ENCODE measurements at regions not wholly inside any gene's neighbourhood (a gene's known extent, or its start where the extent isn't known, plus 50 kb on each side); places are given as distances from the start of the nearest gene placed in this dataset.

DNA sequence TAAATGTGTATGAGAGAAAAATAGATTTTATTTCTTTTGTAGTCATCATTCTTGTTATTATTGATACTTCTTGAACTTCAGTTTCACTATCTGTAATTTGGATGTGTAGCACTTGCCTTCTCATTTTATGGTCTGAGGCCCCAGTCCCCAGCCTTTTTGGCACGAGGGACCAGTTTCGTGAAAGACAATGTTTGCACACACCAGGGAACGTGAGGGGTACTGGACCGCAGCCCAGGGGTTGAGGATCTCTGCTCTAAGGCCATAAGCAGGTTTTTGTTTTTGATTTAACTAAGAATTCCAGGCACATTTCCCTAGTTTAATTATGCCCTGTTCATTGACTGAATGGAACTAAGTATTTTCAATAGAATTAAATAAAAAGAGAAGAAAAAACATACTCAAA is 261.5 kb downstream of the BMP2 start:
- Histone ChIP-seq H3K4me1 (replicated peaks) (no peaks in the 10 kb centered on the region), H3K9me3 (no peaks in the 10 kb centered on the region), H3K4me3 (no peak overlapping the region), H3K27me3 (replicated peaks; ENCODE audit: insufficient read depth) (no peaks in the 10 kb centered on the region), H3K27ac (no peak overlapping the region), H3K36me3 (no peaks in the 10 kb centered on the region)
- DNase-seq (ENCODE audit: low spot score) = no peak
- TF ChIP-seq POLR2A (IDR thresholded peaks at IDR 0.05) (no peak), POLR2AphosphoS5 (IDR thresholded peaks at IDR 0.05) (no peak)
- TF ChIP-seq, protein P1, sequence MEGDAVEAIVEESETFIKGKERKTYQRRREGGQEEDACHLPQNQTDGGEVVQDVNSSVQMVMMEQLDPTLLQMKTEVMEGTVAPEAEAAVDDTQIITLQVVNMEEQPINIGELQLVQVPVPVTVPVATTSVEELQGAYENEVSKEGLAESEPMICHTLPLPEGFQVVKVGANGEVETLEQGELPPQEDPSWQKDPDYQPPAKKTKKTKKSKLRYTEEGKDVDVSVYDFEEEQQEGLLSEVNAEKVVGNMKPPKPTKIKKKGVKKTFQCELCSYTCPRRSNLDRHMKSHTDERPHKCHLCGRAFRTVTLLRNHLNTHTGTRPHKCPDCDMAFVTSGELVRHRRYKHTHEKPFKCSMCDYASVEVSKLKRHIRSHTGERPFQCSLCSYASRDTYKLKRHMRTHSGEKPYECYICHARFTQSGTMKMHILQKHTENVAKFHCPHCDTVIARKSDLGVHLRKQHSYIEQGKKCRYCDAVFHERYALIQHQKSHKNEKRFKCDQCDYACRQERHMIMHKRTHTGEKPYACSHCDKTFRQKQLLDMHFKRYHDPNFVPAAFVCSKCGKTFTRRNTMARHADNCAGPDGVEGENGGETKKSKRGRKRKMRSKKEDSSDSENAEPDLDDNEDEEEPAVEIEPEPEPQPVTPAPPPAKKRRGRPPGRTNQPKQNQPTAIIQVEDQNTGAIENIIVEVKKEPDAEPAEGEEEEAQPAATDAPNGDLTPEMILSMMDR (IDR thresholded peaks at IDR 0.05) = no peak
- intact Hi-C loops (cut with DNase I) = no loop called here
- 37% methylated on average over 4 of the region's 4 CpGs for WGBS

DNA sequence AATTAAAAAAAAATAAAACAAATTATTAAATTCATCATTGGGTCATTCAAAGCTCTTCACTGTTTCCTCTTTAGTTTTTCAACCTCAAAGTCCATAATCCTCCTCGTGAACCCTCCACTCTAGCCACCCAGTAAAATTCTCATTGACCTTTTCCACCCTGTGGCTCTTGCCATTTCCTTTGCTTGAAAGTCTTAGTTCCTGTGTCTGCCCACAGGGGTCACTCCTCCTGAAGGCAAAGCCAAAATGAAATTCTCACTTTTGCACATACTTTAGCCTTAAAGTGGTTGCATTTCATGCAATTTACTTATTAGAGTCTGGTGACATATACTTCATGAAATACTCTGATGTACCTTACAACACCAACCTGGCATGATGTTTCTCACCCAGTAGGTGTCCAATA is 263.7 kb downstream of the BMP2 start:
- no peak for DNase-seq (ENCODE audit: low spot score)
- intact Hi-C loops (cut with DNase I) = no loop called here
- H3K27ac ChIP-seq = no peak overlapping the region
- WGBS = 53% methylated on average over 1 of the region's 1 CpG
- no peaks in the 10 kb centered on the region for H3K9me3 ChIP-seq
- H3K4me3 ChIP-seq = no peak overlapping the region
- TF ChIP-seq, protein P1 (IDR thresholded peaks at IDR 0.05) = no peak
- TF ChIP-seq POLR2A (IDR thresholded peaks at IDR 0.05) = no peak
- TF ChIP-seq POLR2AphosphoS5 (IDR thresholded peaks at IDR 0.05) = no peak
- no peaks in the 10 kb centered on the region for H3K27me3 ChIP-seq (replicated peaks; ENCODE audit: insufficient read depth)
- no peaks in the 10 kb centered on the region for H3K36me3 ChIP-seq
- no peaks in the 10 kb centered on the region for H3K4me1 ChIP-seq (replicated peaks)

DNA sequence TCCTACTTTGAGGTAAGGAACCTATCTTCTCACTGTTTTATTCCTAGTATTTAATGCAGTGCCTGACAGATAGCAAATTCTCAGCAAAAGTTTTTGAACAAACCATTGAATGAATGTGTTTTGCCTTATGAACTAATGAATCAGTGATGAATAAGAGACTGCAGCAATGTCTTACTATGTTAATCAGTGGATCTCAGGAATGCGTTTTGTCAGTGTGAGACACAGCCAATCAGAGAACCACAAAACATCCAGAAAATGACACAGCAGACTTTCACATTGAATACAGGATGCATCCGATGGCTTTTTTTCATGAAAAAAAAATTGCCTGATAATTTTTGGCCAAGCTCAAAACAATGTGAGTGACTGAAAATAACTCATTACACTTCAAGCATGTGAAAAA is 270.5 kb downstream of the BMP2 start:
- intact Hi-C loops (cut with DNase I) = no loop called here
- 86% methylated on average over 2 of the region's 2 CpGs for WGBS
- no peaks in the 10 kb centered on the region for H3K9me3 ChIP-seq
- H3K27me3 ChIP-seq (replicated peaks; ENCODE audit: insufficient read depth) = no peaks in the 10 kb centered on the region
- no peak overlapping the region for H3K4me3 ChIP-seq
- no peak for DNase-seq (ENCODE audit: low spot score)
- H3K36me3 ChIP-seq = no peaks in the 10 kb centered on the region
- no peak for TF ChIP-seq POLR2A (IDR thresholded peaks at IDR 0.05)
- TF ChIP-seq, protein P1 (IDR thresholded peaks at IDR 0.05) = no peak
- no peak for TF ChIP-seq POLR2AphosphoS5 (IDR thresholded peaks at IDR 0.05)
- no peak overlapping the region for H3K27ac ChIP-seq
- H3K4me1 ChIP-seq (replicated peaks) = no peaks in the 10 kb centered on the region

DNA sequence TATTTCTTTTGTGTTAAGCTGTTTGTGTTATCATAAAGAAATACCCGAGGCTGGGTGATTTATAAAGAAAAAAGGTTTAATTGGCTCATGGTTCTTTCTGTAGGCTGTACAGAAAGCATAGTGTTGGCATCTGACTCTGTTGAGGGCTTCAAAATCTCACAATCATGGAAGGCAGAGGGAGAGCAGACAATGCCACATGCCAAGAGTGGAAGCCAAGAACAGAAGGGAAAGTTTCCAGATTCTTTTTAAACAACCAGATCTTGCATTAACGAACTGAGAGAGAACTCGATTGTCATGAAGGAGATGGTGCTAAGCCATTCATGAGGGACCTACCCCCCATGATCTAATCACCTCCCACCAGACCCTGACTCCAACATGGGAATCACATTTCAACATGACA is 290.1 kb downstream of the BMP2 start:
- no peaks in the 10 kb centered on the region for H3K4me1 ChIP-seq (replicated peaks)
- TF ChIP-seq POLR2AphosphoS5 (IDR thresholded peaks at IDR 0.05) = no peak
- TF ChIP-seq, protein P1 (IDR thresholded peaks at IDR 0.05) = no peak
- TF ChIP-seq POLR2A (IDR thresholded peaks at IDR 0.05) = no peak
- WGBS = 56% methylated on average over 3 of the region's 3 CpGs
- no peaks in the 10 kb centered on the region for H3K36me3 ChIP-seq
- intact Hi-C loops (cut with DNase I) = no loop called here
- H3K27ac ChIP-seq = no peak overlapping the region
- H3K27me3 ChIP-seq (replicated peaks; ENCODE audit: insufficient read depth) = no peaks in the 10 kb centered on the region
- no peaks in the 10 kb centered on the region for H3K9me3 ChIP-seq
- no peak overlapping the region for H3K4me3 ChIP-seq
- DNase-seq (ENCODE audit: low spot score) = no peak

DNA sequence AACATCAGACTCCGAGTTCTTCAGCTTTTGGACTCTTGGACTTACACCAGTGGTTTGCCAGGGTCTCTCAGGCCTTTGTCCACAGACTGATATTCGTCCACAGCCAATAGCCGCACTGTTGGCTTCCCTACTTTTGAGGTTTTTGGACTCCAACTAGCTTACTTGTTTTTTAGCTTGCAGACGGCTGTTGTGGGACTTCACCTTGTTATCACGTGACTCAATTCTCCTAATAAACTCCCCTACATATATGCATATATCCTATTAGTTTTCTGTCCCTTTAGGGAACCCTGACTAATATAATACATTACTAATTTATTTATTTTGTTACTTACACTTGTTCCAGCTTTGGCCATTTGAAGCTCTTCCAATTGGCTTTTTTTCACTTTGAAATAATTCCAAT is 311.3 kb downstream of the BMP2 start:
- DNase-seq (ENCODE audit: low spot score) = no peak
- Histone ChIP-seq H3K27ac (no peak overlapping the region), H3K27me3 (replicated peaks; ENCODE audit: insufficient read depth) (no peaks in the 10 kb centered on the region), H3K9me3 (no peaks in the 10 kb centered on the region), H3K4me3 (no peak overlapping the region), H3K4me1 (replicated peaks) (no peaks in the 10 kb centered on the region), H3K36me3 (no peaks in the 10 kb centered on the region)
- WGBS = 92% methylated on average over 5 of the region's 5 CpGs
- intact Hi-C loops (cut with DNase I) = no loop called here
- TF ChIP-seq POLR2A (IDR thresholded peaks at IDR 0.05) = no peak
- TF ChIP-seq, protein P1 (IDR thresholded peaks at IDR 0.05) = no peak
- TF ChIP-seq POLR2AphosphoS5 (IDR thresholded peaks at IDR 0.05) = no peak
